ENCODE measurements at regions not wholly inside any gene's neighbourhood (a gene's known extent, or its start where the extent isn't known, plus 50 kb on each side); places are given as distances from the start of the nearest gene placed in this dataset.

DNA sequence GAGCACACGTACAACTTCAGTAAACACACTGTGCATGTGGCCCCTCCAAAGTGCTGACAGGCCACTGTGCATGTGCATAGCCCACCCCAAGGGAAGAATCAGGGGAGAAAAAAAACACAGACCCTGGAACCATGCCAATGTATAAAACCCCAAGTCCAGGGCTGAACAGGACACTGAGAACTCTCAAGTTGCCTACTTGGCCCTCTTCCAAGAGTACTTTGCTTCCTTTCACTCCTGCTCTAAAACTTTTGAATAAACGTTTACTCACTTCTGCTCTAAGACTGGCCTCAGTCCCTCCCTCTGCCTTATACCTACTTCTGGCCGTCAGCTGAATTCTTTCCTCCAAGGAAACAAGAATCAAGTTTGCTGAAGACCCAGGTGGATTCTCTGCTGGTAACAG lies 77.7 kb upstream of the NFIB start:
- no peak for DNase-seq

DNA sequence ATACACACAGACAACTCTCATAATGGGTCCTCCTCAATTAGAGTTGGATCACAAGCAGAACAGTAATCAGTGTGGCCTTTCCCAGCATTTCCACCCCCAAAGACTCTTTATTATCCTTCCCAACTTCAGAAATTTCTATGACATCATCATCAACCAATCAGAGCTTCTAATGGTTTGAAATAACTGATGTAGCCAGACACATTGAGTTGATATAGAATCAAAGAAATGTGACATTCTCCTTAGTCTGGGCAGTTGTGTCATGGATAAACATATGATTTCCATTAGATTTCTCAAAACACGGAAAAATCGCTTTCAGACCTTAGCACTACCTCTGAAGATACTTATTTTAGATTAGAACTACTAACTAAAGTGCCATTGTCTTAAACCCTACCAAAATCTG lies 75.7 kb upstream of the NFIB start:
- DNase-seq = no peak

DNA sequence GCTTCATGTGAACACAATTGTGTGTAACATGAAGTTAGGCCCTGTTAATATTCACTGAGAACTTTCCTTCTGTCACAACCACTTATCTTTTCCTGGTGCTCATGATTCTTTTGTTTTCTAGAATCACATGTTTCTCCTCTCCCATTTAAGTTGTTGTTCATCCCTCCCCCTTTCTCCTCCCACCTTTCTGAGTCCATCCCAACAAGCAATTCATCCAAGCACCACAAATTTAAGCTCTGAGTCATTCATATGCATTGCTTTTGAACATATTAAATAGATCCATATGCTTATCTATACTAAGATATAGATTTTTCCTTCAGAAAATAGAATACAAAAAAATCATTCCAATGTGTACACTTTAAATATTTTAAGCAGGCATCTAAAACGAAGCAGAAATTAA lies 75.2 kb upstream of the NFIB start:
- no peak for DNase-seq

DNA sequence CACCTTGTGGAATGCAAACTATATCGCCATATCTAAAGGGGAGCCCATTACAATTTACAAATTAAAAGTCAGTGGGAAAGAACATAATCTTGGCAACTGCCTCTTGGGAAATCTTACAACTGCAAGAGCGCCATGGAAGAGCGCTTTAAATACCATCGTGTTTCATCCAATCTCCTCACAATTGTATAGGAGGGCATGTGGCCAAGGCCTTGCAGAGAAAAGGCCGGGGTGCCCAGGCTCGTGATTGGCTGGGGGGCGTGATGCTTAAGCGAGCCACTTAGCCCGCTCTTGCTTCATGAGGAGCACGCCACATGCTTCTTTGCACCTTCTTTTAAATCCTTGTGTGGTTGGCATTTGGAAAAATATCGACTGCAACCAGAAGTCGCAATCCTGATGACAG lies 69.8 kb upstream of the NFIB start:
- no peak for DNase-seq

DNA sequence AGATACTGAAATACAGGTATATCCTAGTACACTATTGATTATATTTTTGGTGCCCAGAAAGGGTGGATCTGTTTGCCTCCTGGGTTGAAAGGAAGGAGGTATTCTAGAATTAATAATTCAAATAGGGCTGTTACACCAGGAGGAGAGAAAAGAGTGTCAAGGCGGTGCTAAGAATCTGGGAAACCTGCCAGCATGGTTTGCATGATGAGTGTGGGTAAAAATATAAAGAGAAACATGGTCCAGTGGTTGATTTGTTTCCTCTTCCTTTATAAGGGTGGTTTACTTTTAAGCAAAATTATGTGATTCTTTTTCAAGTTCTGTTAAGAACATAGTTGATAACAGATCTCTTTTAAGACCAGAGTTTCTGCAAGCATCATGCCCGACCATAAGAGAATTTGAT lies 69.4 kb upstream of the NFIB start:
- DNase-seq = no peak

DNA sequence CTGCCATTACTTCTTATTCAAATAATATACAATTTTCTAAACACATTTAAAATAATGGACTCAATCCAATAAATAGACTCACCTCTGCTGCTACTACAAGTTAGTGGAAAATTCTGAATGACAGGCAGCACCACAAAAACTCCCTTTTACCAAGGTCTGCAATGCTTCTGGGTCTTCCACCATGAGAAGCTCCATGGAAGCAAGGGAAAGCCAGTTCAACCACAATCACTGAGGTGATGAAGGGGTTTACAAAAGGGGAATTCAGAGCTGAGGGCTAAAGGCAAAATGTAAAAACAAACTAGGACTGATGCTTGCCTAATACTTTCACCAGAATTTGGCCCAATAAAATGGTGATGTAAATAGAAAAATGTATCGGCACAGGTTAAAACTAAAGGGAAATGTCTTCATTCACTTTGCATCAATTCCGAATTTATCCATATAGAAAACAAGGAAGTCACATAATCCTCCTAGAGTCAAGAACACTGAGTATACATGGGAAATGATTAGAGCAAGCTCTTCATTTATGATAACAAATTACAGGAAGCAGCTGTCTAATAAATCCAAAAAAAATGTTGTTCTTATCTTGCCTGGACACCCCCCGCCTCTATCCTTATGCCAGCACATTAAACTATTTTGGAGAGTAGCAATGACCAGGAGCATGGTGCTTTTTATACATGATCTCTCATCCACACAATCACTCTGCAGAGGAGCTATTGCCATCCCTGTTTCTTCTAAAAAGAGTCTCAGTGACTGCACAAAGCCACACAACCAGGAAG lies 66.3 kb upstream of the NFIB start:
- no peak for DNase-seq

DNA sequence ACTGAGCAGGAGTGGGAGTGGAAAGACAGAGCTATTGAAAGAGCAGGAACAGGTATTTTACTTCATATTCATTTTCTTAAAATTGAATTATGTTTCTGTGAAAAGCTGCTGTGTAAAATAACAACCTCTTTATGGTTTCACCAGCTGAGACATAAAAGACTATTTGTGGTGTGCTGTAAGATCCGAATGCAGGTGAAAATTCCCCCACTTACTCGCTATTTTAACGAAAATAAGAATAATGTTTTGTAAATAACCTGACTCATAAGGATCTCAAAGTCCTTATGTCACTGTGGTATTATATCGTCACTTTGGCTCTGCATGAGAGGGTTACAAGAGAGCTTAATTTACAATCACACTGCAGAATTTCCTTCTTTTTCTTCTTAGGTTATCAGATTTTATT lies 65.3 kb upstream of the NFIB start:
- no peak for DNase-seq

DNA sequence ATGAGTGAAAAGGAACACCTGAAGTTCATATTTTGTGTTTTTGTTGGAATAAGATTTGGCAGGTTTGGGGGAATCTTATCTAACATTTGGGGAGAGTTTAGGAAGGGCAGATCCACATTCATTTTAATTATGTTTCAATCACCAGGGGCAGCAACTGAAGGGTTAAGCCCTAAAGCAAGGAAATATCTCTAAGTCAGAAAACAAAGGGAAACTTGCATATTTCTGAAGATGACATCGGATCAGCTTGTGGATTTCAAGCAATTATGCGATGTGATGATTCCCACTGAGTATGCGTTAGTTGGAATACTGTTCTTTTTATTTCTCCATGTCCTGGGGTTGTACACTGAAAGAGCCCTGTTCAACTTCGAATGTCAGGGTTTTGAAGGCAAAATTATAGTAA lies 59.8 kb upstream of the NFIB start:
- DNase-seq = no peak

DNA sequence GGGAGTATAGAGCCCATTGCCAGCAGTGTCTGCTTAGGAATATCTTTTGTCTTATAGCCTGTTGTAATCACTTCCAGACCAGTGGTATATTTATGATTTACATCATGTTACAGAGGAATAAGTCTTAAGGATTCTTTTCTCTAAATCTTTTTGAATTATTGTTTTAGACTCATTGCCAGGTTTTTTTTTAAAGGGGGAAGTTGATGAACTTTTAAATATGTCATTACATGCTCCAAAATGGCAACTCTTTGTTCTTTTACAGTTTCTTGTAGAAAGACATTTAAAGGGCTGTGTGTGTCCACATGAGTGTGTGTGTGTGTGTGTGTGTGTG lies 59.4 kb upstream of the NFIB start:
- DNase-seq = no peak

DNA sequence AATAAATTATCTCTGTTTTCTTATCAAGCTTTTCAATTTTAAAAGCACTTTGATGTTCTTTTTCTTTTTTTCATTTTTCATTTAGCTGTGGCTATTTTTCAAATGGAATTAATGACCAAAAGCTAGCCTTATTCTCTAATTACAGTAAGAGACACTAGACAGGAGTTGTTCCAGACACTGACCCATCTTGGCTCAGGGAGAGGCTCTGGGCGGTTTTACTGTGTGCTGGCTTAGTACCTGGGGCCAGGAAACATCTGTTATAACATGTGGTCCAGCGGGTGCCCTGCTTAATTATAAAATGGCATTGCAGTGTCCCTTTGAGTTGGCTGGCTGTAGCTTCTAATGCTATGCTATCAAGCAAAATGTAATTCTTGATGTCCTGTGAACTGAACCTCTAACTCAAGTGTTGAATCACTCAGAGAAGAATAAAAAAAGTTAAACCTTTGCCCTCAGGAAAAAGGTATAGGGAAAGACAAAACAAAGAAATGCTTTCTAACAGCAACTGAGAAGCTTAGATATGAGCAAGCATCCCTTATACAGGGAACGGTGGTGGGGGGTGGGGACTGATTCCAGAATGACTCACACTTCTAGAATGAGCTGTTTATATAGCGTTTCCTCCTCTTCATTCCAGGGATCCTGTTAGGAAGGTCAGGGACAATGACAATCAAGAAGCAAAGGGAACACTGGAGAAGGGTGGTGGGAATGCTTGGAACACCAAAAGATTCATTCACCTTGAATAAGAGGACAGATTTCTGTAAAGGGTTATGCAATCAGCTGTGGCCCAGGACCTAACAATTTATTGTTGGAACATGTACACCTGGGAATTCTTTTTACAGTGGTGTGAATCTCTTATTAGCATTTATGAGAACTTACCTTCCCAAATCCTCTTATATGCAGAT lies 58.7 kb upstream of the NFIB start:
- no peak for DNase-seq

DNA sequence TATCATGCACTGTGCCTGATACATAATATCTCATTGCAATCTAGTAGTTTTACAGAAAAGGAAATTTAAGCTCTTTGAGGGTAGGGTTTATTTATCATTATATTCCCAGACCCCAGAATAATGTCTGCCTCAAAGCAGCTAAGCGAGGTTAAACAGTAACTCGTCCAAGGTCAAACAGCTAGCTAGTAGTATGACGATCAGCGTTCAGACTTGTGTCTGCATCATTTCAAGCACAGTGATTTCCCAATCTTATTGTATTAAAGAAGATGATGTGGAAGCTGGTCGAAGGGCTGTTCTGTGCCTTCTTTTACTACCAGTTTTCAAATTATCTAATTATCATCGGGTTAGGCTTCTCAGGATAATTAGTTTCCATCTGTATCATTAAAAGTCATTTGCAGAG lies 55.1 kb upstream of the NFIB start:
- no peak for DNase-seq

DNA sequence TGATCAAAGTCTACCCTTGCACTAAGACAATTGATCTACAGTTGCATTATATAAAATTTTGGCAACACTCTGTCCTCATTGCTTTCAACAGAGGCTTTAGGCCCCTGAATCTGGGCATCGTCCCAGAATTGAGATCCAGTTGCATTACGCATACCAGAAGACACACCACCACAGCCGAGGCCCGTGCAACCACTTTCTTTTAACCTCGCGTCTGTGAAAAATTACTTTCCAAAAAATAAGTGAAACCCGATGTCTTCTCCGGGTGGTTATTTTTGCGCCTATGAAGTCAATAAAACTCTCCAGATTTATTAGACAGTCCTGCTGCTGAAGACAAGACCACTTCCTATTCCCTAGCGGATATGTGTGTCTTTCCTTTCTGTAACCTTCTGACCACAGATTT lies 52.1 kb upstream of the NFIB start:
- DNase-seq = no peak

DNA sequence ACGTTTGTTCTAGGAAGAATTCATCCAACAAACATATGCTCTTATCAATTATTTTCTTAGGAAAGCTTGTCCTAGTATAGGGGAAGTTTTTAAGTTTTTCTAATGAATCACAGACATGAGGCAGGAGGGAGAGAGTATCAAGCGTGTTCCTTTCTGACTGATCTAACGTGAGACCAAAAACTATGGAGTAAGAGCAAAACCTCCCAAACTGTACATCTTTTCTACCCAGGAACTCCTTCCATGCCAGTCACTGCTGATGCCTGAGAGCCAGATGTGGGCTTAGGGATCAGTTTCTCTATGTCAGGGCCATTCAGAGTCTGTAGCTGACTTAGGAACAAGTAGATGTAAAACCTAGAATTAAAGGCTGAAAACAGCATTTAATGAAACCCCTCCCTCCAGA lies 51.7 kb upstream of the NFIB start:
- DNase-seq = no peak
